ENCODE measurements at regions not wholly inside any gene's neighbourhood (a gene's known extent, or its start where the extent isn't known, plus 50 kb on each side); places are given as distances from the start of the nearest gene placed in this dataset.

- Histone ChIP-seq H2BK15ac (ENCODE audit: low read length) (no peak overlapping the region), H2BK20ac (ENCODE audit: low read length) (no peak overlapping the region), H4K5ac (ENCODE audit: insufficient read length, low read depth, low read length) (no peak overlapping the region), H3K9me3 (ENCODE audit: insufficient read depth in 2 of 2, low read depth in 1 of 2, low read length in 1 of 2) (no peaks in the 10 kb centered on the region), H3K23ac (ENCODE audit: insufficient read length) (no peak overlapping the region), H3K27me3 (replicated peaks in 1 of 4; ENCODE audit: control insufficient read depth in 3 of 4, extremely low read depth in 1 of 4, insufficient read depth in 3 of 4, low read length in 3 of 4) (no peaks in the 10 kb centered on the region), H4K20me1 (replicated peaks in 1 of 2; ENCODE audit: control insufficient read depth in 1 of 2, insufficient read depth in 2 of 2, low read length in 2 of 2) (no peaks in the 10 kb centered on the region), H3K36me3 (ENCODE audit: control insufficient read depth in 2 of 4, insufficient read depth in 4 of 4, low read length in 3 of 4) (no peaks in the 10 kb centered on the region), H3K23me2 (ENCODE audit: low read depth, low read length) (no peaks in the 10 kb centered on the region), H2BK120ac (replicated peaks; ENCODE audit: low read depth, low read length) (no peak overlapping the region), H4K8ac (ENCODE audit: extremely low read depth, insufficient read depth, low read length) (no peak overlapping the region; the same call in 1 of the 2 replicates), H3K27ac (ENCODE audit: low read depth, low read length) (no peak overlapping the region), H2AK5ac (ENCODE audit: low read depth, low read length) (no peak overlapping the region), H3K4ac (replicated peaks; ENCODE audit: insufficient read length, low read depth, low read length) (no peak overlapping the region), H3K4me2 (ENCODE audit: insufficient read depth in 1 of 2, low read depth in 2 of 2, low read length in 2 of 2) (no peak overlapping the region), H4K91ac (replicated peaks; ENCODE audit: insufficient read length, low read length) (no peak overlapping the region), H2BK12ac (ENCODE audit: low read depth, low read length) (no peak overlapping the region), H3K4me3 (ENCODE audit: extremely low read depth in 1 of 4, insufficient read depth in 2 of 4, low read depth in 3 of 4, low read length in 4 of 4) (no peak overlapping the region), H3K9ac (replicated peaks in 1 of 4; ENCODE audit: extremely low read depth in 1 of 4, low read depth in 3 of 4, low read length in 3 of 4) (no peak overlapping the region), H3K18ac (ENCODE audit: extremely low read depth, low read length) (no peak overlapping the region), H3K79me2 (ENCODE audit: control insufficient read depth in 1 of 2, insufficient read depth in 2 of 2, low read length in 2 of 2) (no peaks in the 10 kb centered on the region), H3K56ac (replicated peaks; ENCODE audit: insufficient read length, low read depth, low read length) (no peak overlapping the region), H3K79me1 (ENCODE audit: low read depth, low read length) (no peaks in the 10 kb centered on the region), H3K14ac (ENCODE audit: insufficient read length) (no peak overlapping the region), H3K4me1 (replicated peaks in 1 of 4; ENCODE audit: control insufficient read depth in 3 of 4, insufficient read depth in 4 of 4, low read length in 3 of 4) (no peaks in the 10 kb centered on the region), H2BK5ac (ENCODE audit: low read depth, low read length) (no peak overlapping the region), H2AFZ (ENCODE audit: low read length) (no peak overlapping the region)
- CTCF ChIA-PET (ENCODE audit: partially characterized antibody), result no interaction called here
- TF ChIP-seq CEBPB (IDR thresholded peaks at IDR 0.05; ENCODE audit: low read depth, low read length) (no peak), CHD1 (IDR thresholded peaks at IDR 0.05; ENCODE audit: low read depth, low read length) (no peak), POLR2AphosphoS5 (IDR thresholded peaks at IDR 0.05; ENCODE audit: low read depth, low read length) (no peak), EZH2 (IDR thresholded peaks at IDR 0.05; ENCODE audit: low read depth, low read length, severe bottlenecking) (no peak), CREB1 (IDR thresholded peaks at IDR 0.05) (no peak), CBX8 (IDR thresholded peaks at IDR 0.05; ENCODE audit: borderline replicate concordance, low read depth, low read length) (no peak), NANOG (IDR thresholded peaks at IDR 0.05; ENCODE audit: insufficient read depth, low read depth, low read length, poor library complexity, severe bottlenecking) (no peak), SIRT6 (IDR thresholded peaks at IDR 0.05; ENCODE audit: low read length) (no peak), POLR2A (IDR thresholded peaks at IDR 0.05; ENCODE audit: control extremely low read depth in 1 of 2, low read depth in 2 of 2, low read length in 2 of 2) (no peak), JUN (IDR thresholded peaks at IDR 0.05; ENCODE audit: low read depth, low read length) (no peak), TAF7 (optimal IDR thresholded peaks at IDR 0.05; ENCODE audit: borderline replicate concordance, low read depth, low read length) (no peak), EGR1 (IDR thresholded peaks at IDR 0.05; ENCODE audit: borderline replicate concordance, low read depth, low read length) (no peak), ZNF274 (IDR thresholded peaks at IDR 0.05; ENCODE audit: borderline replicate concordance, extremely low read depth, low read length) (no peak), JUND (IDR thresholded peaks at IDR 0.05; ENCODE audit: low read length) (no peak), RXRA (IDR thresholded peaks at IDR 0.05; ENCODE audit: insufficient read depth, low read depth, low read length) (no peak), TCF12 (IDR thresholded peaks at IDR 0.05; ENCODE audit: low read depth, low read length) (no peak), SUZ12 (IDR thresholded peaks at IDR 0.05; ENCODE audit: low read length) (no peak)
- POLR2A ChIA-PET (ENCODE audit: partially characterized antibody), result no interaction called here
- DNase-seq (ENCODE audit: low read depth in 1 of 2, low spot score in 2 of 2) (no peak), FAIRE-seq (no peak)
- 86% methylated on average over 4 of the region's 4 CpGs; no CpG with 5 or more reads in 1 of the 2 experiments for WGBS, 2 experiments (ENCODE audit: extremely low coverage in 1 of 2, insufficient coverage in 1 of 2, insufficient read length in 1 of 2, insufficient replicate concordance in 2 of 2, low coverage in 1 of 2, low lambda C conversion rate in 2 of 2, missing lambda C conversion rate in 1 of 2)
These were observed 483.5 kb downstream of the ARAP2 start for GRCh38 chr4:35760807-35761206.
